ENCODE measurements at regions not wholly inside any gene's neighbourhood (a gene's known extent, or its start where the extent isn't known, plus 50 kb on each side); places are given as distances from the start of the nearest gene placed in this dataset.

DNA sequence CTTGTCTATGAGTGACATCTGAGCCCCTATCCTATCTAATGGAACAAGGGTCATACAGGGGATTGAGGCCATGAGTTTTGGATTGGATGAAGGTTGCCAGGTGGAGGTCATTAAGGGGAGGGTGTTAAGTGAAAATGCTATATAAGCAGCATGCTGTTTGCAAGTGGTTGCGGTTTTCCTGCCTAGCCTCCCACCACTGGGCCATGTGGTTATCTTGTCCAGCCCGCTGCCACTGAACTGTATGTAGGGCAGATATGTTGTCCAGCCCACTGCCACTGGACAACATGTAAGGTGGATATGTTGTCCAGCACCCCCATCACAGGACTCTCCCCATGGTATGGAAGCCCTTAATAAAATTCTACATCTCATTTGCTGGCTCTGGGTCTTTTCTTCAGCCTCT lies 200.0 kb downstream of the FGF10 start:
- TF ChIP-seq POLR2AphosphoS5 (IDR thresholded peaks at IDR 0.05; ENCODE audit: low read depth, low read length) (no peak), TAF1 (IDR thresholded peaks at IDR 0.05; ENCODE audit: borderline replicate concordance, low read depth, low read length) (no peak), RFX5 (IDR thresholded peaks at IDR 0.05; ENCODE audit: low read length) (no peak), NFIC (IDR thresholded peaks at IDR 0.05; ENCODE audit: borderline replicate concordance) (no peak), GATA2 (CRISPR knock-in tag; IDR thresholded peaks at IDR 0.05) (no peak), YY1 (IDR thresholded peaks at IDR 0.05; ENCODE audit: low read depth) (no peak), SMC3 (IDR thresholded peaks at IDR 0.05; ENCODE audit: low read depth, low read length) (no peak), FOSL2 (IDR thresholded peaks at IDR 0.05; ENCODE audit: borderline replicate concordance, low read depth) (no peak)
- TF ChIP-seq, protein P1, sequence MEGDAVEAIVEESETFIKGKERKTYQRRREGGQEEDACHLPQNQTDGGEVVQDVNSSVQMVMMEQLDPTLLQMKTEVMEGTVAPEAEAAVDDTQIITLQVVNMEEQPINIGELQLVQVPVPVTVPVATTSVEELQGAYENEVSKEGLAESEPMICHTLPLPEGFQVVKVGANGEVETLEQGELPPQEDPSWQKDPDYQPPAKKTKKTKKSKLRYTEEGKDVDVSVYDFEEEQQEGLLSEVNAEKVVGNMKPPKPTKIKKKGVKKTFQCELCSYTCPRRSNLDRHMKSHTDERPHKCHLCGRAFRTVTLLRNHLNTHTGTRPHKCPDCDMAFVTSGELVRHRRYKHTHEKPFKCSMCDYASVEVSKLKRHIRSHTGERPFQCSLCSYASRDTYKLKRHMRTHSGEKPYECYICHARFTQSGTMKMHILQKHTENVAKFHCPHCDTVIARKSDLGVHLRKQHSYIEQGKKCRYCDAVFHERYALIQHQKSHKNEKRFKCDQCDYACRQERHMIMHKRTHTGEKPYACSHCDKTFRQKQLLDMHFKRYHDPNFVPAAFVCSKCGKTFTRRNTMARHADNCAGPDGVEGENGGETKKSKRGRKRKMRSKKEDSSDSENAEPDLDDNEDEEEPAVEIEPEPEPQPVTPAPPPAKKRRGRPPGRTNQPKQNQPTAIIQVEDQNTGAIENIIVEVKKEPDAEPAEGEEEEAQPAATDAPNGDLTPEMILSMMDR (IDR thresholded peaks at IDR 0.05): no peak
- TF ChIP-seq, protein P2, sequence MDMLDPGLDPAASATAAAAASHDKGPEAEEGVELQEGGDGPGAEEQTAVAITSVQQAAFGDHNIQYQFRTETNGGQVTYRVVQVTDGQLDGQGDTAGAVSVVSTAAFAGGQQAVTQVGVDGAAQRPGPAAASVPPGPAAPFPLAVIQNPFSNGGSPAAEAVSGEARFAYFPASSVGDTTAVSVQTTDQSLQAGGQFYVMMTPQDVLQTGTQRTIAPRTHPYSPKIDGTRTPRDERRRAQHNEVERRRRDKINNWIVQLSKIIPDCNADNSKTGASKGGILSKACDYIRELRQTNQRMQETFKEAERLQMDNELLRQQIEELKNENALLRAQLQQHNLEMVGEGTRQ (IDR thresholded peaks at IDR 0.05; ENCODE audit: borderline replicate concordance, low read depth, low read length): no peak
- TF ChIP-seq, protein P3, sequence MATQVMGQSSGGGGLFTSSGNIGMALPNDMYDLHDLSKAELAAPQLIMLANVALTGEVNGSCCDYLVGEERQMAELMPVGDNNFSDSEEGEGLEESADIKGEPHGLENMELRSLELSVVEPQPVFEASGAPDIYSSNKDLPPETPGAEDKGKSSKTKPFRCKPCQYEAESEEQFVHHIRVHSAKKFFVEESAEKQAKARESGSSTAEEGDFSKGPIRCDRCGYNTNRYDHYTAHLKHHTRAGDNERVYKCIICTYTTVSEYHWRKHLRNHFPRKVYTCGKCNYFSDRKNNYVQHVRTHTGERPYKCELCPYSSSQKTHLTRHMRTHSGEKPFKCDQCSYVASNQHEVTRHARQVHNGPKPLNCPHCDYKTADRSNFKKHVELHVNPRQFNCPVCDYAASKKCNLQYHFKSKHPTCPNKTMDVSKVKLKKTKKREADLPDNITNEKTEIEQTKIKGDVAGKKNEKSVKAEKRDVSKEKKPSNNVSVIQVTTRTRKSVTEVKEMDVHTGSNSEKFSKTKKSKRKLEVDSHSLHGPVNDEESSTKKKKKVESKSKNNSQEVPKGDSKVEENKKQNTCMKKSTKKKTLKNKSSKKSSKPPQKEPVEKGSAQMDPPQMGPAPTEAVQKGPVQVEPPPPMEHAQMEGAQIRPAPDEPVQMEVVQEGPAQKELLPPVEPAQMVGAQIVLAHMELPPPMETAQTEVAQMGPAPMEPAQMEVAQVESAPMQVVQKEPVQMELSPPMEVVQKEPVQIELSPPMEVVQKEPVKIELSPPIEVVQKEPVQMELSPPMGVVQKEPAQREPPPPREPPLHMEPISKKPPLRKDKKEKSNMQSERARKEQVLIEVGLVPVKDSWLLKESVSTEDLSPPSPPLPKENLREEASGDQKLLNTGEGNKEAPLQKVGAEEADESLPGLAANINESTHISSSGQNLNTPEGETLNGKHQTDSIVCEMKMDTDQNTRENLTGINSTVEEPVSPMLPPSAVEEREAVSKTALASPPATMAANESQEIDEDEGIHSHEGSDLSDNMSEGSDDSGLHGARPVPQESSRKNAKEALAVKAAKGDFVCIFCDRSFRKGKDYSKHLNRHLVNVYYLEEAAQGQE (IDR thresholded peaks at IDR 0.05; ENCODE audit: low read depth, low read length): no peak

Data from SK-N-SH (cell line).